ENCODE measurements at regions not wholly inside any gene's neighbourhood (a gene's known extent, or its start where the extent isn't known, plus 50 kb on each side); places are given as distances from the start of the nearest gene placed in this dataset.

DNA sequence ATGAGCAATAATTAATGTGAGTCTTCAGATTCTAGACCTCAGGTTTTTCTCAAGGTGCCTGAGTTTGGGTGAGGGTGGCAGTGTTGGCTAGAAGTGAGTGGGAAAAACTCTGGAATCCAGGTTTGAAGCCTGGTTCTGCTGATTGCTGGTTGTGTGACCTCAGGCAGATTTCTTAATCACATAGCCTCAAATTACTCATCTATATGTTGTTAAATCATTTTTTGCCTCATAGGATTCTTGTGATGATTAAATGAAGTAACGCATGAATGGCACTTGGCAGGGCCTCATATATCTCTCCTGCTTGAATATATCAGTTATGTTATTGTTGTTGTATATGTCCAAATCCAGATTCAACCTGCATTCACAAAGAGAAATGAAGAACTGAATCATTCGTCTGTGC is 60.5 kb downstream of the NR2F2 start:
- Histone ChIP-seq H3K27ac (ENCODE audit: low read depth, low read length) (no peak overlapping the region), H3K4me3 (ENCODE audit: low read depth, low read length) (no peak overlapping the region), H3K9ac (ENCODE audit: low read length) (no peak overlapping the region), H3K36me3 (ENCODE audit: control insufficient read depth, insufficient read depth, low read length) (no peaks in the 10 kb centered on the region), H3K27me3 (ENCODE audit: control insufficient read depth, insufficient read depth, low read length) (peaks cover 59% of the 10 kb centered on the region), H3K4me1 (ENCODE audit: control insufficient read depth, insufficient read depth, low read length) (peaks cover 13% of the 10 kb centered on the region), H3K9me3 (ENCODE audit: control insufficient read depth, insufficient read depth, low read depth, low read length) (no peaks in the 10 kb centered on the region)

DNA sequence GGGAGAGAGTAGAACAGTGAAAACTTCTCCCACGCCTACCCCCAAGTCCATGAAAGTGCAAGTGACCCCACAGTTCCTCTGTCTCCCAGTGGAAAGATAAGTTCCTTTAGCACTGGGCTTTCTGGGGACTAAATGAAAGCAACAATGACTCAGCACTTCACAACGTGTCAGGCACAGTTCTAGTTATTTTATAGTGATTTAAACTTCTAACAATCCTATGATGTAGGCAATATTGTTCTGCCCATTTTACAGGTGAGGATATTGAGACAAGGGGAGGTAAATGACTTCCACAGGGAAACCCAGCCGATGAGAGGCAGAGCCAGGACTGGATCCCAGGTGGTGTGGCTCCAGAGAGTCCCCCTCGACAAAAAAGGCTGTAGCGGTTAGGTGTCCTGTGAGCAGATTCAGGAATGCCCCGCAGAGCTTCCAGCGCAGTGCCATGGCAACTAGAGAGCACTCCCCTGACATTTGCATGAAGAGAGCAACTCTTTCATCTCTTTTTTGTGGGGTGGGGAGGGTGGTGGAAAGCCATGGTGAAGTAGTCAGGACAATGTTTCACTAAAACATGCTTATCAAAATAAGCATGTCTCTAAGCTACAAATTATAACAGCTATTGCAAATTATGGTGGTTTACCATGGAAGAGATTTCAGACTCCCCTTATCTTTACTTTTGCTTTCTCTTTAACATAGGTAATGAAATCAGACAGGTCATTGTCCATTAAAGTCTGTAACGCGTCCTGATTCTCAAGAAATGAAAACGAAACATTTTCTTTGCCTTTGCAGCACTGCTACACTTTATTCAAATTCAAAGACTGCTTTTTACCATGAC is 62.1 kb downstream of the NR2F2 start:
- H3K9ac ChIP-seq (ENCODE audit: low read length) = no peak overlapping the region
- peaks cover 63% of the 10 kb centered on the region for H3K27me3 ChIP-seq (ENCODE audit: control insufficient read depth, insufficient read depth, low read length)
- H3K4me1 ChIP-seq (ENCODE audit: control insufficient read depth, insufficient read depth, low read length) = peaks cover 13% of the 10 kb centered on the region
- no peaks in the 10 kb centered on the region for H3K36me3 ChIP-seq (ENCODE audit: control insufficient read depth, insufficient read depth, low read length)
- no peak overlapping the region for H3K4me3 ChIP-seq (ENCODE audit: low read depth, low read length)
- H3K9me3 ChIP-seq (ENCODE audit: control insufficient read depth, insufficient read depth, low read depth, low read length) = no peaks in the 10 kb centered on the region
- no peak overlapping the region for H3K27ac ChIP-seq (ENCODE audit: low read depth, low read length)

DNA sequence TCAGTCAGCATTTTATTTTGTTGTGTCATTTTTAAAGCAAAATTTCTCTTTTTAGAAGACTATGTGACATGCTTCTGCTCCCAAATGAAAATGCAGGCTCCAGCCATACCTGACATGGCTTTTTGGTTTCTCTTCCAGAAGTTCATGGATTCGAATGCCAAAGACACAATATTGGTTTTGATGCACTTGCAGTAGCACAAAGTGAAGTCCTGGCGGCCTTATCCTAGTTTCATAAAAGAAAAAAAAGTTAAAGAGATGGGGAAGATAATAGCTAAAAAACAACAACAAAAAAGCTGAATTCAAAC is 62.7 kb downstream of the NR2F2 start:
- no peak overlapping the region for H3K9ac ChIP-seq (ENCODE audit: low read length)
- no peaks in the 10 kb centered on the region for H3K36me3 ChIP-seq (ENCODE audit: control insufficient read depth, insufficient read depth, low read length)
- no peak overlapping the region for H3K4me3 ChIP-seq (ENCODE audit: low read depth, low read length)
- H3K27me3 ChIP-seq (ENCODE audit: control insufficient read depth, insufficient read depth, low read length) = peaks cover 65% of the 10 kb centered on the region
- no peak overlapping the region for H3K27ac ChIP-seq (ENCODE audit: low read depth, low read length)
- H3K4me1 ChIP-seq (ENCODE audit: control insufficient read depth, insufficient read depth, low read length) = peaks cover 13% of the 10 kb centered on the region
- H3K9me3 ChIP-seq (ENCODE audit: control insufficient read depth, insufficient read depth, low read depth, low read length) = no peaks in the 10 kb centered on the region

DNA sequence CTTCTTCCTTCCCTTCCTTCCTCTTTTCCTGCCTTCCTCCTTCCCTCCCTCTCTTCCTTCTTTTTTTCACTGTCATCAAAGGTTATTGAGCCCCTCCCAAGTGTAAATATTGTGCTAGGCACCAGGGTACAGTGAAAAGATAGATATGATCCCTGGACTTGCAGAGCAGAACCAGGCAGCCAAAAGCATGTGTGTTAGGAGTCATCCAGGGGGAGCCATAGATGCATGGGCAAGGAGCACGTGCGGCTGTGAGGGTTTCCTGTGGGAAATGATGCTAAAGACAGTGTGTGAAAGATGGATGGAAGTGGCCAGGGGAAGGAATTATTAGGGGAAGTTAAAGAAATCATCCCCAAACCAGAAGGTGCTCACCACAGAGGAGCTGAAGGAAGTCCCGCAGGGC is 65.2 kb downstream of the NR2F2 start:
- no peak overlapping the region for H3K27ac ChIP-seq (ENCODE audit: low read depth, low read length)
- H3K4me3 ChIP-seq (ENCODE audit: low read depth, low read length) = no peak overlapping the region
- H3K4me1 ChIP-seq (ENCODE audit: control insufficient read depth, insufficient read depth, low read length) = peaks cover 13% of the 10 kb centered on the region
- no peaks in the 10 kb centered on the region for H3K9me3 ChIP-seq (ENCODE audit: control insufficient read depth, insufficient read depth, low read depth, low read length)
- no peaks in the 10 kb centered on the region for H3K36me3 ChIP-seq (ENCODE audit: control insufficient read depth, insufficient read depth, low read length)
- peaks cover 75% of the 10 kb centered on the region for H3K27me3 ChIP-seq (ENCODE audit: control insufficient read depth, insufficient read depth, low read length)
- H3K9ac ChIP-seq (ENCODE audit: low read length) = no peak overlapping the region

DNA sequence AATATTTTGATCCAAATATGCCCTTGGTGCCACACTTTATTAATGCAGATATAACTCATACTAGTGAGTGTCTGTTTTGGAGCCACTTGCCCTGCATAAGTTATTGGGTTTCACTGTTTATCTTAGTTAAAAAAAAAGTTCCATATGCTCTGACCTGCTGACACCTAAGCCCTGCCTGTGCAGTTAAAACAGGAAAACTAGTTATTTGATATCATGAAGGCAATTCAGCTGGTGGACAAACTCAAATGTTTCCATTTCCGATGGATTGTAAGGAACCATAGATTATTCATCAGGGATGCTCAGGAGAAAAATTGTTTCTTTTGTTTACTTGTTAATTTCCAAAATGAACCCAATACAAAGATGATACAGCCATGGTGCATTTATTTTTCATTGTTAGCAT is 68.3 kb downstream of the NR2F2 start:
- H3K4me3 ChIP-seq (ENCODE audit: low read depth, low read length) = no peak overlapping the region
- no peak overlapping the region for H3K9ac ChIP-seq (ENCODE audit: low read length)
- H3K9me3 ChIP-seq (ENCODE audit: control insufficient read depth, insufficient read depth, low read depth, low read length) = no peaks in the 10 kb centered on the region
- H3K36me3 ChIP-seq (ENCODE audit: control insufficient read depth, insufficient read depth, low read length) = no peaks in the 10 kb centered on the region
- H3K27me3 ChIP-seq (ENCODE audit: control insufficient read depth, insufficient read depth, low read length) = peaks cover 72% of the 10 kb centered on the region
- no peak overlapping the region for H3K27ac ChIP-seq (ENCODE audit: low read depth, low read length)
- H3K4me1 ChIP-seq (ENCODE audit: control insufficient read depth, insufficient read depth, low read length) = no peaks in the 10 kb centered on the region

- Histone ChIP-seq H3K9ac (ENCODE audit: low read length) (no peak overlapping the region), H3K9me3 (ENCODE audit: control insufficient read depth, insufficient read depth, low read depth, low read length) (no peaks in the 10 kb centered on the region), H3K27ac (ENCODE audit: low read depth, low read length) (no peak overlapping the region), H3K4me1 (ENCODE audit: control insufficient read depth, insufficient read depth, low read length) (no peaks in the 10 kb centered on the region), H3K27me3 (ENCODE audit: control insufficient read depth, insufficient read depth, low read length) (peaks cover 86% of the 10 kb centered on the region), H3K36me3 (ENCODE audit: control insufficient read depth, insufficient read depth, low read length) (no peaks in the 10 kb centered on the region), H3K4me3 (ENCODE audit: low read depth, low read length) (no peak overlapping the region)
Measured at GRCh38 chr15:96402403-96402802, 71.9 kb downstream of the NR2F2 start.

DNA sequence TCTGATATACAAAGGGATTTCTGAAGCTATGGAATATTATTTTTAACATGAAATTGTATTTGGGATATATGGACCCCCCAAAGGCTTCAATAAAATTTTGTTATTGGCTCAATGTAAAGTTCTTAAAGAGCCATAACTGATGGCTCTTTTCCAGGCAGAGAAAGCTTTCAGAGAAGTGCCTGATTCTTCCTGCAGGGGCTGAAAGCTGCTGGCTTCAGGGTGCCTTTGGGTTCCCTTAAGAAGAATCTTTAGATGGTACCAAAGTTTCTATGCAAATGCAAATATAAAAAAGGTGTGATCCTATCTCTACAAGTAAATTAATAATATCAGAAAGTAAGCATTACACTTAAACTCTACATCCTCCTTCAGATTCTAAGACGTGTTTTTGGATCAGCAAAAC is 72.6 kb downstream of the NR2F2 start:
- H3K9me3 ChIP-seq (ENCODE audit: control insufficient read depth, insufficient read depth, low read depth, low read length) = no peaks in the 10 kb centered on the region
- no peaks in the 10 kb centered on the region for H3K4me1 ChIP-seq (ENCODE audit: control insufficient read depth, insufficient read depth, low read length)
- H3K36me3 ChIP-seq (ENCODE audit: control insufficient read depth, insufficient read depth, low read length) = no peaks in the 10 kb centered on the region
- H3K9ac ChIP-seq (ENCODE audit: low read length) = no peak overlapping the region
- H3K27ac ChIP-seq (ENCODE audit: low read depth, low read length) = no peak overlapping the region
- H3K27me3 ChIP-seq (ENCODE audit: control insufficient read depth, insufficient read depth, low read length) = peaks cover 88% of the 10 kb centered on the region
- H3K4me3 ChIP-seq (ENCODE audit: low read depth, low read length) = no peak overlapping the region

DNA sequence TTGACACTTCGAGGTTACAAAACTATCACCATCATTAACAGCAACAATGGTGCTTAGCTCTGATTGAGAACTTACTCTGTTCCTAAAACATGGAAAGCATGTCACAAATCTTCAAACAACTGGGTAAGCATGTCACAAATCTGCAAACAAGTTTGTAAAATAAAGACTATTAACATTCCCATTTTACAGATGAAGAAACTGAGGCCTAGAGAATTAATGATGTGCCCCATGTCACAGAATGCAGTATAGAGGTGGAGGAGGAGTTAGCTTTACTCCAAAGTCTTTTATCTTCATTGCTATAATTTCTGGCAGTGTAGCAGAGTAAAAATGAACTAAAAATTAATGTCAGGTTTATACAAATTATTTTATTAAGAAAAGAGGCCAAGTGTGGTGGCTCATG is 73.4 kb downstream of the NR2F2 start:
- Histone ChIP-seq H3K27me3 (ENCODE audit: control insufficient read depth, insufficient read depth, low read length) (peaks cover 88% of the 10 kb centered on the region), H3K27ac (ENCODE audit: low read depth, low read length) (no peak overlapping the region), H3K9me3 (ENCODE audit: control insufficient read depth, insufficient read depth, low read depth, low read length) (no peaks in the 10 kb centered on the region), H3K36me3 (ENCODE audit: control insufficient read depth, insufficient read depth, low read length) (no peaks in the 10 kb centered on the region), H3K4me3 (ENCODE audit: low read depth, low read length) (no peak overlapping the region), H3K4me1 (ENCODE audit: control insufficient read depth, insufficient read depth, low read length) (peaks cover 6% of the 10 kb centered on the region; the same call in 1 of the 2 replicates), H3K9ac (ENCODE audit: low read length) (no peak overlapping the region)

GRCh38 chr15:96404560-96404959 is 74.1 kb downstream of the NR2F2 start:
- H3K4me3 ChIP-seq (ENCODE audit: low read depth, low read length) = no peak overlapping the region
- H3K27ac ChIP-seq (ENCODE audit: low read depth, low read length) = no peak overlapping the region
- H3K4me1 ChIP-seq (ENCODE audit: control insufficient read depth, insufficient read depth, low read length) = peaks cover 6% of the 10 kb centered on the region; the same call in 1 of the 2 replicates
- H3K9ac ChIP-seq (ENCODE audit: low read length) = no peak overlapping the region
- H3K9me3 ChIP-seq (ENCODE audit: control insufficient read depth, insufficient read depth, low read depth, low read length) = no peaks in the 10 kb centered on the region
- peaks cover 88% of the 10 kb centered on the region for H3K27me3 ChIP-seq (ENCODE audit: control insufficient read depth, insufficient read depth, low read length)
- H3K36me3 ChIP-seq (ENCODE audit: control insufficient read depth, insufficient read depth, low read length) = no peaks in the 10 kb centered on the region

DNA sequence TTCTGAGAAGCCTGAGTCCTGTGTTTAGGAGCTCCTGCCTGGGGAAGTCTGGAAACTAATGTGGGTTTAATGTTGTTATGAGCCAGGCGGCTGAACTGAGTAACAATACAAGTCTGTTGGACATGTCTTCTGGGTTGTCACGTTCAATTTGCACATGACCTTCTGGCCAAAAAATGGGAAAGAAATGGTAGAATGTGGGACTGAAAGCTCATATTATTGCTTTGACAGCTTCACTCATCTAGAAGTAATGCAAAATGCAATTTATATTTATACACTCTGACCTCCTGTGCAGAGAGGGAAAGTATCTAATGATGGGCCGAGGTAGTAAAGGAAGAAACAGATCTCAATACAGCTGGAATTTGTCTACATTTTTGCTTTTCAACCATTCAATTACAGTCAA is 75.8 kb downstream of the NR2F2 start:
- H3K4me1 ChIP-seq (ENCODE audit: control insufficient read depth, insufficient read depth, low read length) = peaks cover 10% of the 10 kb centered on the region
- peaks cover 95% of the 10 kb centered on the region for H3K27me3 ChIP-seq (ENCODE audit: control insufficient read depth, insufficient read depth, low read length)
- H3K36me3 ChIP-seq (ENCODE audit: control insufficient read depth, insufficient read depth, low read length) = no peaks in the 10 kb centered on the region
- no peak overlapping the region for H3K27ac ChIP-seq (ENCODE audit: low read depth, low read length)
- no peak overlapping the region for H3K4me3 ChIP-seq (ENCODE audit: low read depth, low read length)
- H3K9me3 ChIP-seq (ENCODE audit: control insufficient read depth, insufficient read depth, low read depth, low read length) = no peaks in the 10 kb centered on the region
- H3K9ac ChIP-seq (ENCODE audit: low read length) = no peak overlapping the region

- no peaks in the 10 kb centered on the region for H3K36me3 ChIP-seq (ENCODE audit: control insufficient read depth, insufficient read depth, low read length)
Measured at GRCh38 chr15:96406701-96407100, 76.2 kb downstream of the NR2F2 start.

More at GRCh38 chr15:96406701-96407100, 76.2 kb downstream of the NR2F2 start:
- H3K27ac ChIP-seq (ENCODE audit: low read depth, low read length) = no peak overlapping the region
- H3K9me3 ChIP-seq (ENCODE audit: control insufficient read depth, insufficient read depth, low read depth, low read length) = no peaks in the 10 kb centered on the region
- H3K4me1 ChIP-seq (ENCODE audit: control insufficient read depth, insufficient read depth, low read length) = peaks cover 10% of the 10 kb centered on the region
- no peak overlapping the region for H3K4me3 ChIP-seq (ENCODE audit: low read depth, low read length)
- no peak overlapping the region for H3K9ac ChIP-seq (ENCODE audit: low read length)
- H3K27me3 ChIP-seq (ENCODE audit: control insufficient read depth, insufficient read depth, low read length) = peaks cover 99% of the 10 kb centered on the region
